Esophagus mucosa (tissue), 1 donor: ENCODE measurements at regions not wholly inside any gene's neighbourhood (a gene's known extent, or its start where the extent isn't known, plus 50 kb on each side); places are given as distances from the start of the nearest gene placed in this dataset.

Source experiments
- ATAC-seq: fragments of 200-7000 bp; cut with Tn5 transposase; one replicate; pipeline ENCODE4 v1.9.1; 2020
- donor health status: DM: yes; HTN: yes; CAD: no.

DNA sequence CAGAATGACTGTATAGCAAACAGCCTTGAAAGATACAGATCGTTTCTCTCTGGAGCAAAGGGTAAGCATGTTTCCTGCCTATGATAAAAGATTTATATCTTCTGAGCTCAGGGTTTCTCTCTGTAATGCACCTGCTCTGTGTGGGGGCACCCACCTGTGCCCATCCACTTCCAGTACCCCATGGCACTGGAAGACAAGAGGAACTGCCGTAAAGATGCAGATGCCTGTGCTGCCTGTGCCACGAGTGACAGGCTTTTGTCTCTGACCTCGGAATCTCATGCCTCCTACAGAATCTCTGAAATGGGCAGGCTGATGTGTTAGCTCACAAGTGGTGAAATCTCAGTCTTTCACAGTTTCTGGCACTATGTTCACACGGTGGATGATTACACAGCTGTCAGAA, 50.3 kb upstream of the ATP11A start:
- ATAC-seq, result no peak

DNA sequence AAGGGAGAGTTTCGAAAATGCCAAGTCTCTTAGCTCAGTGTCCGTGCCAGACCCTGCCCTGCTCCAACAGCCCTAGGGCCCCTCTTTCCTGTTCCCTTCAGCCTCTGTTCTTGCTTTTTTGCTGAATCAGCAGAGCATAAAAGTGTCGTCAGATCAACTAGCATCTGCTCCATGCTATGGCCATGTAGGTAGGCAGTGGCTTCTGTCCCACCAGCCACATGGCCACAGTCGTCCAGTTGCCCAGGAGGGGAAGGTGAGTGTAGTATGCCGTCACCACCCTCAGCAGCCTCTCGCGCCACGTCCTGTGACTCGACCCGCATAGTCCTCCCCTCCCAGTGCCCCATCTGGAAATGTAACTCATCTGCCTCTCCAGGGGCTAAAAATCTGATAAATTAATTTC, 50.9 kb upstream of the ATP11A start:
- ATAC-seq, result no peak

DNA sequence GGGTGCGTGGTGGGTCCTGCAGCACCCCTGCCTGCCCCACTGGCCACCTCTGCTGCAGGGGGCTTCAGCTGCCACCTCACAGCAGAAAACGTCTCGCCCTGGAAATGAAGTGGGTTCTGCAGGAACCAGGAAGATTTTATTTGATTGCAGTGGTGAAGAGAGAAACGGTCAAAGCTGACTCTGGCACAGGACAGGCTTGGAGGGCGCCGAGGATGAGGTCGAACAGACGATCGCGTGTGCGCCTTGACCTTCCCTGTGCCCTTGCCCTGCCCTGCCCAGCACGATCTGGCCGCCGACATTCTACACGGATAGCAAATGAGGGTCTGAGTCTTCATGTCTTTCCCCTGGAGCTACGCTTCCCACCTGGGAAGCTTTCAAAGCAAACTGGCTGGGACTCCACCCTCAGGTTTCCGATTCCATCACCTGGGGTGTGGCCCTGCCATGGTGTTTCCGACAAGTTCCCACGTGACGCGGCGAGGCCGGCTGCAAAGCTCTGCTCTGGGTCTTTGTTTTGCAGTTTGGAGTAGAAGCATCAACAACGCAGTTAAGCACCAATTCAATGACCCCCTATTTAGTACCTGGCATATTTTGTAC, 50.3 kb upstream of the TUBGCP3 start:
- peak; percentile 39 for ATAC-seq
